Uterus (tissue), 3 donors: ENCODE measurements at regions not wholly inside any gene's neighbourhood (a gene's known extent, or its start where the extent isn't known, plus 50 kb on each side); places are given as distances from the start of the nearest gene placed in this dataset.

Experiments
- DNase-seq, 2 donors: peaks; one replicate each; pipeline ENCODE4 v3.0.0-alpha.2; 2019 to 2020
- H3K27ac ChIP-seq, 2 donors: fragments of 200-600 bp; sonication (generic); 1 replicate in 1 of 2; 2 replicates in 1 of 2; pipeline ENCODE4 v1.5.1; 2016 to 2018
- H3K27me3 ChIP-seq, 2 donors: fragments of 200-600 bp; sonication (generic); one replicate each; pipeline ENCODE4 v1.5.1; 2018 to 2019; ENCODE audit warnings: control low read depth in 1 of 2
- H3K36me3 ChIP-seq, 2 donors: fragments of 200-600 bp; sonication (generic); one replicate each; pipeline ENCODE4 v1.5.1; 2019; ENCODE audit warnings: control low read depth in 1 of 2
- H3K4me1 ChIP-seq, 2 donors: fragments of 200-600 bp; sonication (generic); one replicate each; pipeline ENCODE4 v1.5.1; 2018 to 2019; ENCODE audit warnings: control low read depth in 1 of 2
- H3K4me3 ChIP-seq, 2 donors: fragments of 200-600 bp; sonication (generic); 1 replicate in 1 of 2; 2 replicates in 1 of 2; pipeline ENCODE4 v1.5.1; 2018 to 2019; ENCODE audit warnings: mild to moderate bottlenecking in 1 of 2
- H3K9me3 ChIP-seq, 2 donors: fragments of 200-600 bp; sonication (generic); one replicate each; pipeline ENCODE4 v1.5.1; 2019; ENCODE audit warnings: control low read depth in 1 of 2
- POLR2A ChIP-seq, 2 donors: fragments of 450-650 bp; IDR thresholded peaks; one replicate each; pipeline ENCODE4 v1.6.1; 2016; ENCODE audit warnings: antibody characterized with exemption in 2 of 2, mild to moderate bottlenecking in 1 of 2, moderate library complexity in 1 of 2
- intact Hi-C: fragments of 100-400 bp; cut with DNase I; formaldehyde crosslinking; loops from one replicate; pipeline ENCODE4 v1.15.1; 2023; ENCODE audit warnings: low total_unique reads
- TF ChIP-seq, protein P1 (sequence below), 4 experiments: fragments of 200-600 bp in 2 of 4; fragments of 450-650 bp in 2 of 4; sonication (generic) in 2 of 4; IDR thresholded peaks; one replicate each; pipeline ENCODE4 v1.5.1; 2016 to 2019; ENCODE audit warnings: antibody characterized with exemption in 4 of 4, mild to moderate bottlenecking in 2 of 4, moderate library complexity in 1 of 4
- donor health status: DM: yes; HTN: yes; CAD: no.

DNA sequence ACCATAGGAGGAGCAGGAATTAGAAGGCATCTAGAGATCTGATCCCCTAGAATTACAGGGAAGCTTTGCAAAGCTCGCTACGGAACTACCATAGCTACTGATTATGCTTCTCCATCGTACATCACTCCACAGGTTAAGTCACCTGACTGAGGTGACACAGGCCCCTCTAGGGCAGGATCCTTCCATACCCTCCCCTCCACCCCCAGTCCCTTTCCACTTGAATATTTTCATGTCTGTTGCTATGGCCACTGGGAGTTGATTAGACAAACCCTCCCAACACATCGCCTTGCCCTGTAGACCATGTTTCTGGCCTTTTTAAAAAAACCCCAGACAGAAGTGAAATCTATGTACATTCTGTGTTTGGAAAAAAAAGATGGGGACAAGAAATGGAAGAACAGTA is 287.1 kb downstream of the SOX9 start:
- Histone ChIP-seq H3K4me3 (no peak overlapping the region), H3K4me1 (peaks cover 0 to 3% of the 10 kb centered on the region in 2 donors), H3K9me3 (no peaks in the 10 kb centered on the region), H3K27ac (no peak overlapping the region), H3K27me3 (no peaks in the 10 kb centered on the region), H3K36me3 (no peaks in the 10 kb centered on the region)
- no peak for DNase-seq
- TF ChIP-seq, protein P1, sequence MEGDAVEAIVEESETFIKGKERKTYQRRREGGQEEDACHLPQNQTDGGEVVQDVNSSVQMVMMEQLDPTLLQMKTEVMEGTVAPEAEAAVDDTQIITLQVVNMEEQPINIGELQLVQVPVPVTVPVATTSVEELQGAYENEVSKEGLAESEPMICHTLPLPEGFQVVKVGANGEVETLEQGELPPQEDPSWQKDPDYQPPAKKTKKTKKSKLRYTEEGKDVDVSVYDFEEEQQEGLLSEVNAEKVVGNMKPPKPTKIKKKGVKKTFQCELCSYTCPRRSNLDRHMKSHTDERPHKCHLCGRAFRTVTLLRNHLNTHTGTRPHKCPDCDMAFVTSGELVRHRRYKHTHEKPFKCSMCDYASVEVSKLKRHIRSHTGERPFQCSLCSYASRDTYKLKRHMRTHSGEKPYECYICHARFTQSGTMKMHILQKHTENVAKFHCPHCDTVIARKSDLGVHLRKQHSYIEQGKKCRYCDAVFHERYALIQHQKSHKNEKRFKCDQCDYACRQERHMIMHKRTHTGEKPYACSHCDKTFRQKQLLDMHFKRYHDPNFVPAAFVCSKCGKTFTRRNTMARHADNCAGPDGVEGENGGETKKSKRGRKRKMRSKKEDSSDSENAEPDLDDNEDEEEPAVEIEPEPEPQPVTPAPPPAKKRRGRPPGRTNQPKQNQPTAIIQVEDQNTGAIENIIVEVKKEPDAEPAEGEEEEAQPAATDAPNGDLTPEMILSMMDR (IDR thresholded peaks at IDR 0.05), result no peak
- no peak for TF ChIP-seq POLR2A (IDR thresholded peaks at IDR 0.05)
- intact Hi-C loops, result no loop called here

DNA sequence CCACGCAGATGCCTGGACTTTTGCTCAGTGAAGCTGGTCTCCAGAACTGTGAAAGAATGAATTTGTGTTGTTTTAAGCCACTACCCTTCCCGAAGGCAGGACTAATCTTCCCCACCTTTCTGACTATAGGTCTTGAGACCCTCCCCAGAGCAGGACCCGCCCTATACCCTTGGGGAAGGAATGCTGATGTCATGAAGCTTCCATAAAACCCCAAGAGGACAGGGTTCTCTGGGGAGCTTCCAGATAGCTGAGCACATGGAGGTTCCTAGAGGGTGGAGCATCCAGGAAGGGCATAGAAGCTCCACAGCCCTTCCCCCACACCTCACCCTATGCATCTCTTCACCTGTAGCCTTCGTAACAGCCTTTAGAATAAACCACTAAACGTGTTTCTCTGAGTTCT is 287.8 kb downstream of the SOX9 start:
- intact Hi-C loops, result no loop called here
- H3K4me3 ChIP-seq, result no peak overlapping the region
- TF ChIP-seq, protein P1 (IDR thresholded peaks at IDR 0.05), result no peak
- TF ChIP-seq POLR2A (IDR thresholded peaks at IDR 0.05), result no peak
- H3K36me3 ChIP-seq, result no peaks in the 10 kb centered on the region
- no peak for DNase-seq
- H3K9me3 ChIP-seq, result no peaks in the 10 kb centered on the region
- no peak overlapping the region for H3K27ac ChIP-seq
- no peaks in the 10 kb centered on the region for H3K27me3 ChIP-seq
- H3K4me1 ChIP-seq, result peaks cover 0 to 3% of the 10 kb centered on the region in 2 donors

DNA sequence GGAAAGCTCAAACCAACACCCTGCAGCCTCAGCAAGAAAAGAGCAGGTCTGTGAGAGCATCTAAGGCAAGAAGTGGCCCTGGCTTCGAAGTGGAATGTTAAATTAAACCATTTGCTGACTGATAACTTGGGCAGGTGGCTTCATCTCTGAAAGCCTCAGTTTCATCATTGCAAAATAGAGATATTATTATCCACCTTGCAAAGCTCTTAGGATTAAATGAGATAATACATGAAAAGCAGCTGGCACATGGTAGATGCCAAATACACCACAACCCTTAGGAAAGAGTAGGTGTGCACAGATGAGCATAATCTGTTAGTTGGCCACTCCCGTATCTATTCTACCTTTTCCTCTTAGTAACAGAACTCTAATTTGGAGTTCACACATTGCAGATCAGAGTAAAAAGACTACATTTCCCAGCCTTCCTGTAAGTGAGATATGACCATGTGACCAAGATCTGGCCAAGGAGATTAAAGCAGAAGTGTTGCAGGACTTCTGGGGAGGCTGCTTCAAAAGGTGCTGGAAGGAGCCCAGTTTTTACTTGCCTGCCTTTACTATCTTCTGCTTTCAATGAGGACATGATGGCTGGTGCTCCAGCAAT is 288.7 kb downstream of the SOX9 start:
- Histone ChIP-seq H3K27me3 (no peaks in the 10 kb centered on the region), H3K27ac (no peak overlapping the region), H3K9me3 (no peaks in the 10 kb centered on the region), H3K4me3 (no peak overlapping the region), H3K4me1 (peaks cover 0 to 3% of the 10 kb centered on the region in 2 donors), H3K36me3 (no peaks in the 10 kb centered on the region)
- intact Hi-C loops, result no loop called here
- TF ChIP-seq, protein P1 (IDR thresholded peaks at IDR 0.05), result no peak
- no peak for TF ChIP-seq POLR2A (IDR thresholded peaks at IDR 0.05)
- no peak for DNase-seq

GRCh38 chr17:72411124-72411563 is 290.3 kb downstream of the SOX9 start:
- Histone ChIP-seq H3K4me3 (no peak overlapping the region), H3K27ac (no peak overlapping the region), H3K36me3 (no peaks in the 10 kb centered on the region), H3K4me1 (peaks cover 0 to 3% of the 10 kb centered on the region in 2 donors), H3K9me3 (no peaks in the 10 kb centered on the region), H3K27me3 (no peaks in the 10 kb centered on the region)
- intact Hi-C loops, result no loop called here
- TF ChIP-seq POLR2A (IDR thresholded peaks at IDR 0.05), result no peak
- TF ChIP-seq, protein P1 (IDR thresholded peaks at IDR 0.05), result no peak
- no peak for DNase-seq

- TF ChIP-seq, protein P1 (IDR thresholded peaks at IDR 0.05), result no peak
- TF ChIP-seq POLR2A (IDR thresholded peaks at IDR 0.05), result no peak
- H3K4me1 ChIP-seq, result peaks cover 0 to 3% of the 10 kb centered on the region in 2 donors
- H3K36me3 ChIP-seq, result no peaks in the 10 kb centered on the region
- H3K27ac ChIP-seq, result no peak overlapping the region
- H3K27me3 ChIP-seq, result no peaks in the 10 kb centered on the region
- H3K4me3 ChIP-seq, result no peak overlapping the region
- DNase-seq, result no peak
- intact Hi-C loops, result no loop called here
- peaks cover 0 to 2% of the 10 kb centered on the region in 2 donors for H3K9me3 ChIP-seq
Observed at GRCh38 chr17:72412650-72413076, 291.8 kb downstream of the SOX9 start.
